GM19043 (cell line): ENCODE measurements at regions not wholly inside any gene's neighbourhood (a gene's known extent, or its start where the extent isn't known, plus 50 kb on each side); places are given as distances from the start of the nearest gene placed in this dataset.
A peak's percentile ranks its signal among the peaks of the same experiment; 100 is the strongest.
"Not testable (repeated sequence)": the region's sequence is repeated elsewhere in the genome, so short reads cannot be mapped to it uniquely, and the experiment has no call there.

Source experiments
- ATAC-seq: cut with Tn5 transposase; IDR thresholded peaks from one replicate; pipeline ENCODE4 v1.9.1; 2021; ENCODE audit warnings: low read depth; ENCODE audit not compliant: unreplicated experiment

- ATAC-seq, result no peak
Observed at GRCh38 chr4:126369076-126369475, 1054.3 kb downstream of the FAT4 start.

GRCh38 chr4:126372634-126373033 is 1057.9 kb downstream of the FAT4 start:
- ATAC-seq, result no peak

DNA sequence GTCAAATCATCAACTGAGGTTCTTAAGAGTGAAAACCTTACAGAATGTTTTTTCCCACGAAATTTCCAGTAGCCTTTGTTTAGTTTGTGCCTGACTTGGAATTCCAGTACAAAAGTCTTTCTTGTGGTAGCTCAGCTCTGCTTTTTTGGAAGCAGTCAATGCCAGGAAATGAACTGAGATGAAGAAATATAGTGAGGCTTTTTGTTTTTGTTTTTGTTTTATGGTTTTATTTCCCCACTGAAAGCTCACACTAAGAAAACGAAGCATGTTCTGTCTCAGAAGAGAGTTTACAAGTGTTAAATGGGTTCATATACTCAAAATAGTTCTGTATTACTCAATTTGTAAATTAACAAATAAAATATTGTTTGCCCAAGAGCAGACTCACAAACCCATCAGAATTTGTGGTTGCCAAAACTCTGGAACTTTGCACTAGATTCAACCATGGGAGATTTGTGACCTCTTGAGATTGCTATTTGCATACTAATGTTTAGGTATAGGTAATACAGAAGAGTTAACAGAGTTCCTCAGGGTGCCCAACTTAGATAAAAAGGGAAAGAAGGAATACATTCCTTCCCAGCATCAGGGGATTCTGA is 1060.8 kb downstream of the FAT4 start:
- no peak for ATAC-seq

DNA sequence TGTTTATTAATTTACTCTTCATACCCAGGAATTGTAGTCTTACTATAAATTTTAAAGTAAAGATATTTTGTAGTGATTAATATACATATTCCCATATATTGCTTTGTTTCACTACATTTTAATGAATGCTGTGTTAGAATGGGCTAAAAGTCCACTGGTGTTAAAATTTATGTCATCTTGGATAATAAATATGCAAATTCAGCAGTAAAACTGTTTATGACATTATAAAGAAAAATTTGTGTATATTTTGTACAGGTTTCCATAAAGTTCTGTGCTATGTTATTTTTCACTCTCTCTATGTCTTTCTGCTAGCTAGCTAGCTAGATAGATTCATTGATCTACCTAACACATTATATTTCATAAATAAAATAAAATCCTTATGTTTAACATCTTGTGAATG is 1071.2 kb downstream of the FAT4 start:
- ATAC-seq, result no peak

DNA sequence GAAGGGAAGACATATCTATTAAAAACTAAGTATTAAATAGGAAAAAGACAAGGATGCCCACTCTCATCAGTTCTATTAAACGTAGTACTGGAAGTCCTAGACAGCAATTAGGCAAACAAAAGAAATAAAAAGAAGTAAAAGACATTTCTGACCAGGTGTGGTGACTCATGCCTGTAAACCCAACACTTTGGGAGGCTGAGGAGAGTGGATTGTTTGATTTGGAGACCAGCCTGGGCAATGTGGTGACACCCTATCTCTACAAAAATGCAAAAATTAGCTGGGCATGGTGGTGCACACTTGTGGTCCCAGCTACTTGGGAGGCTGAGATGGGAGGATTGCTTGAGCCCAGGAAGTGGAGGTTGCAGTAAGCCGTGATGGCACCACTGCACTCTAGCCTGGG is 1071.8 kb downstream of the FAT4 start:
- ATAC-seq, result no peak

GRCh38 chr4:126395664-126396063 is 1080.9 kb downstream of the FAT4 start:
- no peak for ATAC-seq

- no peak for ATAC-seq
Observed at GRCh38 chr4:126396121-126396520, 1081.4 kb downstream of the FAT4 start.

GRCh38 chr4:126396703-126397102 is 1081.9 kb downstream of the FAT4 start:
- ATAC-seq, result no peak

GRCh38 chr4:126404549-126404948 is 1089.8 kb downstream of the FAT4 start:
- ATAC-seq, result no peak

- ATAC-seq, result peak; percentile 46
Observed at GRCh38 chr4:126405369-126405982, 1090.7 kb downstream of the FAT4 start.

DNA sequence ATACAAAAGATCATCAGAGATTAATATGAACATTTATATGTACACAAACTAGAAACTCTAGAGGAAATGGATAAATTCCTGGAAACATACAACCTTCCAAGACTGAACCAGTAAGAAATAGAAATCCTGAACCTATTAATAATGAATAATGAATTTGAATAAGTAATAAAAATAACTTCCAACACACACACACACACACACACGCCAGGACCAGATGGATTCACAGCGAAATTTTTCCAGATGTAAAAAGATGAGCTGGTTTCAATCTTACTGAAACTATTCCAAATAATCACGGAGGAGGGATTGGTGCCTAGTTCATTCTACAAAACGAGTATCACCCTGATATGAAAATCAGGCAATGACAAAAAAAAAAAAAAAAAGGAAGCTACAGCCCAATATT is 1095.0 kb downstream of the FAT4 start:
- no peak for ATAC-seq

- no peak for ATAC-seq
Observed at GRCh38 chr4:126411047-126411446, 1096.3 kb downstream of the FAT4 start.

DNA sequence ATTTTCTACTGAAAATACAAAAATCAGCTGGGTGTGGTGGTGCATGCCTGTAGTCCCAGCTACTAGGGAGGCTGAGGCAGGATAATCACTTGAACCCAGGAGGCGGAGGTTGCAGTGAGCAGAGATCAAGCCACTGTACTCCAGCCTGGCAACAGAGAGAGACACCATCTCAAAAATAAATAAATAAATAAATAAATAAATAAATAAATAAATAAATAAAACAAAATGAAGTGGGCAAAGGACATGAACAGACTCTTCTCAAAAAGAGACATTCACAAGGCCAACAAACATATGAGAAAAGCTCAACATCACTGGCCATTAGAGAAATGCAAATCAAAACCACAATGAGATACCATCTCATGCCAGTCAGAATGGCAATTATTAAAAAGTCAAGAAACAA is 1097.6 kb downstream of the FAT4 start:
- not testable (repeated sequence) for ATAC-seq

DNA sequence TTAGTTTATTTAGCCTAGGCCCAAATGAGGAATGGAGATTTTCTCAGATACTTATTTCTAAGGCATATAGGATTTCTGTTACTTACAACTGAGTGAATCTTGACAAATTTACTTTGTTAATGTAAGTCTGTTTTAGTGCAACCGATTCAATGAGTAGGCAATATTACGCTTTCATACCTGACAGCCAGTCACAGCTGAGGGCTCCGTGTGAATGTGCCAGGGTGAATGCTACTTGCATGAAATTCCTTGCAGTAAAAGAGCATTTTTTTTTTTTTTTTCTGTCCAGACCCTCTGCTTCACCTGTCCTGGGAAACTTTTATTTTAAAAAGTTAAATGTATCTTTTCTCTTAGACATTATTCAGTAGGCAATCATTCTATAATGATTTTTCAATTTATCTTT is 1100.0 kb downstream of the FAT4 start:
- ATAC-seq, result no peak

DNA sequence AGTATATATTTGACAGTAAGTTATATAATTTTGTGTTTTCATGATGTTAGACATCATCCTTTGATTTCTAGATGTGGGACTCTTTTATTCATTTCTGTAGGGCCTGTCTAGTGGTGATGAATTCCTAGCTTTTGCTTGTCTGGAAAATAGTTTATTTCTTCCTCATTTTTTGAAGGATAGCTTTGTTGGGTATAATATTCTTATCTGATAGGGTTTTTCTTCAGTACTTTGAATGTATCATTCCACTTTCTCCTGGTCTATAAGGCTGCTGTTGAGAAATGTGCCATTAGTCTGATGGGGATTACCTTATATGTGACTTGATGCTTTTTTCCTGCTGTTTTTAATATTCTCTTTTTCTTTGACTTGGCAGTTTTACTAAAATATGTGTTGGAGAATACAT is 1104.5 kb downstream of the FAT4 start:
- no peak for ATAC-seq

- no peak for ATAC-seq
Observed at GRCh38 chr4:126427853-126428252, 1113.1 kb downstream of the FAT4 start.

GRCh38 chr4:126431049-126431448 is 1116.3 kb downstream of the FAT4 start:
- no peak for ATAC-seq

DNA sequence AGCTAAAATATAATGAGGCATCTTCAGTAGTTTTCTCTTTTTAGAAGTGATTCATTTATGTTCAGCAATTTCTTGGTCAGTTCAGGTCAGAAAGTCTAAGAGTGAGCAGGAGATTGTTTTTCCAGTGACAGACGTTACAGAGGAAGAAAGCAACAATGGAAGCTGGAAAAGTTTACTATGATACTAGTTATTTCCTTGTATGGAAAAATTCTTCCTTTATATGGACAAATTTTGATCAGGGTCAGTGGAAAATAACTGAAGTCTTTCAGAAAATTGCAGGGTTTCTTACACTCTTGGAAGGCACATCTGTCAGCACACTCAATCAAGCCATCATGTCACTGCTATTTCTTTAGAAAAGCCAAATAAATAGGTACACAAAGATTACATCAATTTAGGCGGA is 1120.7 kb downstream of the FAT4 start:
- no peak for ATAC-seq

GRCh38 chr4:126440297-126440696 is 1125.5 kb downstream of the FAT4 start:
- no peak for ATAC-seq

GRCh38 chr4:126441173-126442035 is 1126.6 kb downstream of the FAT4 start:
- no peak for ATAC-seq

- no peak for ATAC-seq
Observed at GRCh38 chr4:126445596-126445995, 1130.8 kb downstream of the FAT4 start.

DNA sequence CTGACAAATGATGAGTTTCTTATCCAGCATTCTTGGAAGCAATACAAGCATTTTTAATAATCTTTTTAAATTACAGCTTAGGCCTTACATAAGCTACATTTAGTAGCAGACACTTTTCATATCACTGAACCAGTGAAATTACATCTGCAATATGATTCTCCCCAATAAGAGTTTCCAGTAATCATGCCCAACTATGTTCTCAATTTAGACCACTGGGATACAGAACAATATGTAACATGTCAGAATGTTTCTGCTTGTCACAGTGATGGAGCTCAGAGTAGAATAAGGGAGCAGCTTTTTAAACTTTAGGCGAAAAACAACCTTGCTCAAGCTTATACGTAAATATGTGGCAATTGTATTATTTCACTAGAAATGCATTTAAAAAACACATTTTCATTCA is 1132.2 kb downstream of the FAT4 start:
- no peak for ATAC-seq
